Suprapubic skin (tissue), 4 donors: ENCODE measurements at regions not wholly inside any gene's neighbourhood (a gene's known extent, or its start where the extent isn't known, plus 50 kb on each side); places are given as distances from the start of the nearest gene placed in this dataset.

Experiments
- DNase-seq, 2 donors: peaks; one replicate each; pipeline ENCODE4 v3.0.0-alpha.2; 2019; ENCODE audit warnings: low spot score in 2 of 2
- H3K27ac ChIP-seq: fragments of 200-600 bp; sonication (generic); one replicate; pipeline ENCODE4 v1.5.1; 2019
- H3K27me3 ChIP-seq: fragments of 200-600 bp; sonication (generic); one replicate; pipeline ENCODE4 v1.5.1; 2019
- H3K36me3 ChIP-seq: fragments of 200-600 bp; sonication (generic); one replicate; pipeline ENCODE4 v1.5.1; 2019
- H3K4me1 ChIP-seq: fragments of 200-600 bp; sonication (generic); one replicate; pipeline ENCODE4 v1.5.1; 2019
- H3K4me3 ChIP-seq: fragments of 200-600 bp; sonication (generic); one replicate; pipeline ENCODE4 v1.5.1; 2019; ENCODE audit warnings: mild to moderate bottlenecking
- H3K9me3 ChIP-seq: fragments of 200-600 bp; sonication (generic); one replicate; pipeline ENCODE4 v1.5.1; 2019
- CTCF ChIP-seq, 2 donors: fragments of 200-600 bp in 1 of 2; fragments of 450-650 bp in 1 of 2; sonication (generic) in 1 of 2; IDR thresholded peaks; one replicate each; pipeline ENCODE4 v1.5.1; 2016 to 2019; ENCODE audit warnings: antibody characterized with exemption in 2 of 2, mild to moderate bottlenecking in 1 of 2, moderate library complexity in 1 of 2
- EP300 ChIP-seq: sonication (generic); formaldehyde crosslinking; IDR thresholded peaks from one replicate; pipeline ENCODE4 v1.6.1; 2017; ENCODE audit warnings: antibody characterized with exemption
- POLR2A ChIP-seq, 2 donors: fragments of 450-650 bp; IDR thresholded peaks; one replicate each; pipeline ENCODE4 v1.6.1; 2017; ENCODE audit warnings: antibody characterized with exemption in 2 of 2, mild to moderate bottlenecking in 2 of 2, moderate library complexity in 2 of 2
- POLR2AphosphoS5 ChIP-seq, 3 donors: sonication (generic); formaldehyde crosslinking; IDR thresholded peaks; one replicate each; pipeline ENCODE4 v1.6.1; 2017; ENCODE audit warnings: antibody characterized with exemption in 3 of 3
- WGBS: methylation state at CpG from one replicate; pipeline ENCODE4 v1.1.5; 2018; 5-methylcytosine and 5-hydroxymethylcytosine counted together

- Histone ChIP-seq H3K9me3 (no peaks in the 10 kb centered on the region), H3K27ac (no peak overlapping the region), H3K27me3 (peaks cover 35% of the 10 kb centered on the region), H3K4me3 (no peak overlapping the region), H3K36me3 (no peaks in the 10 kb centered on the region), H3K4me1 (no peaks in the 10 kb centered on the region)
- 67% methylated on average over 4 of the region's 9 CpGs for WGBS
- no peak for DNase-seq
- TF ChIP-seq CTCF (IDR thresholded peaks at IDR 0.05) (no peak), POLR2A (IDR thresholded peaks at IDR 0.05) (no peak), EP300 (no peak), POLR2AphosphoS5 (IDR thresholded peaks at IDR 0.05) (no peak)
Measured at GRCh38 chr4:8672486-8672885, 79.9 kb downstream of the CPZ start.

GRCh38 chr4:8671712-8672290 is 79.2 kb downstream of the CPZ start:
- peaks cover 35% of the 10 kb centered on the region for H3K27me3 ChIP-seq
- no peaks in the 10 kb centered on the region for H3K4me1 ChIP-seq
- no peak overlapping the region for H3K4me3 ChIP-seq
- no peaks in the 10 kb centered on the region for H3K9me3 ChIP-seq
- H3K36me3 ChIP-seq: no peaks in the 10 kb centered on the region
- no peak for DNase-seq
- H3K27ac ChIP-seq: no peak overlapping the region
- TF ChIP-seq POLR2A (IDR thresholded peaks at IDR 0.05): no peak
- TF ChIP-seq POLR2AphosphoS5 (IDR thresholded peaks at IDR 0.05): no peak
- no peak for TF ChIP-seq EP300
- TF ChIP-seq CTCF (IDR thresholded peaks at IDR 0.05): no peak
- WGBS: 68% methylated on average over 10 of the region's 10 CpGs
